Gastroesophageal sphincter (tissue), 4 donors: ENCODE measurements at regions not wholly inside any gene's neighbourhood (a gene's known extent, or its start where the extent isn't known, plus 50 kb on each side); places are given as distances from the start of the nearest gene placed in this dataset.

Experiments used
- ATAC-seq: fragments of 150-250 bp; one replicate; pipeline ENCODE4 v1.9.1; 2016; ENCODE audit warnings: mild to moderate bottlenecking, moderate library complexity
- H3K27ac ChIP-seq, 4 donors: fragments of 200-600 bp; sonication (generic) in 3 of 4; 1 replicate in 3 of 4; 2 replicates in 1 of 4; pipeline ENCODE4 v1.5.1; 2016 to 2019
- H3K27me3 ChIP-seq: fragments of 200-600 bp; sonication (generic); one replicate; pipeline ENCODE4 v1.5.1; 2019
- H3K36me3 ChIP-seq, 2 donors: fragments of 200-600 bp; sonication (generic); one replicate each; pipeline ENCODE4 v1.5.1; 2019; ENCODE audit warnings: control low read depth in 1 of 2
- H3K4me1 ChIP-seq, 3 donors: fragments of 200-600 bp; sonication (generic); 1 replicate in 2 of 3; 2 replicates in 1 of 3; pipeline ENCODE4 v1.5.1; 2016 to 2019; ENCODE audit warnings: control low read depth in 2 of 3
- H3K4me3 ChIP-seq, 2 donors: fragments of 200-600 bp; sonication (generic); one replicate each; pipeline ENCODE4 v1.5.1; 2019; ENCODE audit warnings: mild to moderate bottlenecking in 1 of 2, moderate library complexity in 1 of 2
- H3K9me3 ChIP-seq, 3 donors: fragments of 200-600 bp; sonication (generic); one replicate each; pipeline ENCODE4 v1.5.1; 2017 to 2019; ENCODE audit warnings: control low read depth in 2 of 3
- CTCF ChIP-seq, 4 experiments: fragments of 200-600 bp in 2 of 4; fragments of 450-650 bp in 2 of 4; sonication (generic) in 1 of 4; IDR thresholded peaks; one replicate each; pipeline ENCODE4 v1.5.1; 2017 to 2019; ENCODE audit warnings: antibody characterized with exemption in 4 of 4, mild to moderate bottlenecking in 2 of 4, moderate library complexity in 2 of 4
- EP300 ChIP-seq: sonication (generic); formaldehyde crosslinking; IDR thresholded peaks from one replicate; pipeline ENCODE4 v1.6.1; 2017; ENCODE audit warnings: antibody characterized with exemption, mild to moderate bottlenecking
- POLR2A ChIP-seq, 2 donors: fragments of 450-650 bp; IDR thresholded peaks; one replicate each; pipeline ENCODE4 v1.6.1; 2017; ENCODE audit warnings: antibody characterized with exemption in 2 of 2, mild to moderate bottlenecking in 2 of 2, moderate library complexity in 1 of 2
- POLR2AphosphoS5 ChIP-seq: sonication (generic); formaldehyde crosslinking; IDR thresholded peaks from one replicate; pipeline ENCODE4 v1.6.1; 2017; ENCODE audit warnings: antibody characterized with exemption
- WGBS, 2 donors: methylation state at CpG; one replicate each; pipeline ENCODE4 v1.1.5; 2018; ENCODE audit warnings: low coverage in 1 of 2; 5-methylcytosine and 5-hydroxymethylcytosine counted together

- WGBS, 2 donors, result 80 to 89% methylated on average over 1 to 2 of the region's 3 CpGs
- no peak for ATAC-seq
Measured at GRCh38 chr13:54912367-54912766, 1883.8 kb downstream of the OLFM4 start.

GRCh38 chr13:54913668-54914067, 1885.1 kb downstream of the OLFM4 start:
- H3K27me3 ChIP-seq, result no peaks in the 10 kb centered on the region
- 67 to 92% methylated on average over 4 of the region's 4 CpGs for WGBS, 2 donors
- H3K9me3 ChIP-seq, result no peaks in the 10 kb centered on the region
- no peaks in the 10 kb centered on the region for H3K36me3 ChIP-seq
- no peak for ATAC-seq
- H3K4me3 ChIP-seq, result no peak overlapping the region
- H3K4me1 ChIP-seq, result no peaks in the 10 kb centered on the region
- TF ChIP-seq CTCF (IDR thresholded peaks at IDR 0.05) (no peak), POLR2AphosphoS5 (no peak), EP300 (no peak), POLR2A (IDR thresholded peaks at IDR 0.05) (no peak)
- no peak overlapping the region for H3K27ac ChIP-seq

More at GRCh38 chr13:54912367-54912766, 1883.8 kb downstream of the OLFM4 start:
- TF ChIP-seq POLR2A (IDR thresholded peaks at IDR 0.05) (no peak), CTCF (IDR thresholded peaks at IDR 0.05) (no peak), EP300 (no peak), POLR2AphosphoS5 (no peak)
- Histone ChIP-seq H3K4me1 (no peaks in the 10 kb centered on the region), H3K27ac (no peak overlapping the region), H3K4me3 (no peak overlapping the region), H3K27me3 (no peaks in the 10 kb centered on the region), H3K9me3 (no peaks in the 10 kb centered on the region), H3K36me3 (no peaks in the 10 kb centered on the region)

GRCh38 chr13:54927538-54927937, 1898.9 kb downstream of the OLFM4 start:
- Histone ChIP-seq H3K4me1 (no peaks in the 10 kb centered on the region), H3K36me3 (no peaks in the 10 kb centered on the region), H3K27me3 (no peaks in the 10 kb centered on the region), H3K27ac (no peak overlapping the region), H3K4me3 (no peak overlapping the region), H3K9me3 (peaks cover 0 to 3% (median 0%) of the 10 kb centered on the region in 3 donors)
- TF ChIP-seq EP300 (no peak), CTCF (IDR thresholded peaks at IDR 0.05) (no peak), POLR2A (IDR thresholded peaks at IDR 0.05) (no peak), POLR2AphosphoS5 (no peak)
- no peak for ATAC-seq

GRCh38 chr13:54928071-54928470, 1899.5 kb downstream of the OLFM4 start:
- no peak for ATAC-seq
- 74 to 78% methylated on average over 2 of the region's 2 CpGs for WGBS, 2 donors
- H3K9me3 ChIP-seq, result peaks cover 0 to 3% (median 0%) of the 10 kb centered on the region in 3 donors
- H3K27me3 ChIP-seq, result no peaks in the 10 kb centered on the region
- no peaks in the 10 kb centered on the region for H3K36me3 ChIP-seq
- no peaks in the 10 kb centered on the region for H3K4me1 ChIP-seq
- H3K27ac ChIP-seq, result no peak overlapping the region
- no peak overlapping the region for H3K4me3 ChIP-seq
- TF ChIP-seq POLR2A (IDR thresholded peaks at IDR 0.05) (no peak), EP300 (no peak), CTCF (IDR thresholded peaks at IDR 0.05) (no peak), POLR2AphosphoS5 (no peak)

GRCh38 chr13:54934121-54934520, 1905.5 kb downstream of the OLFM4 start:
- 13 to 39% methylated on average over 3 of the region's 3 CpGs for WGBS, 2 donors

More at GRCh38 chr13:54934121-54934520, 1905.5 kb downstream of the OLFM4 start:
- no peak overlapping the region for H3K4me3 ChIP-seq
- H3K27me3 ChIP-seq, result no peaks in the 10 kb centered on the region
- no peaks in the 10 kb centered on the region for H3K36me3 ChIP-seq
- H3K27ac ChIP-seq, result no peak overlapping the region
- ATAC-seq, result no peak
- no peak for TF ChIP-seq CTCF (IDR thresholded peaks at IDR 0.05)
- no peak for TF ChIP-seq POLR2AphosphoS5
- TF ChIP-seq POLR2A (IDR thresholded peaks at IDR 0.05), result no peak
- no peak for TF ChIP-seq EP300
- H3K4me1 ChIP-seq, result no peaks in the 10 kb centered on the region
- H3K9me3 ChIP-seq, result no peaks in the 10 kb centered on the region
